GM19452 (cell line): ENCODE measurements at regions not wholly inside any gene's neighbourhood (a gene's known extent, or its start where the extent isn't known, plus 50 kb on each side); places are given as distances from the start of the nearest gene placed in this dataset.
"Not testable (repeated sequence)": the region's sequence is repeated elsewhere in the genome, so short reads cannot be mapped to it uniquely, and the experiment has no call there.

ENCODE experiments used
- ATAC-seq: cut with Tn5 transposase; IDR thresholded peaks from one replicate; pipeline ENCODE4 v1.9.1; 2021; ENCODE audit not compliant: unreplicated experiment

DNA sequence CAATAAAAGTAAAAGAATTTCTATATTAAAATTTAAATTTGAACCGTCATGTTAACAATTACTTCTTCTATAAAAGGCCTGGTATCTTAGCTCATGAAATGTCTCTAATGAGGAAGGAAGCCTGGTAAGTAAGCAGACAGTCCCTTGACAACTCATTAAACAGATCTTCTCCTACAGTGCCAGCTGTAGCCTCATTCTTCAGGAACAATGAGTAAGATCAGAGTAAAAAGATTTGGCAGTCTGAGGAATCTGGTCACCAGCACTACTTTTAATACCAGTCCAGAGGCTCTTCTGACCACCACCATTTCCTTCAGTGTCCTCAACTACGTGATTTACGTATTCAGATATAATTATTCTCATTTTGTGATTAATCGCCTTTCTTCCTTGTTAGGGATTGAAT is 955.0 kb upstream of the ALCAM start:
- no peak for ATAC-seq

DNA sequence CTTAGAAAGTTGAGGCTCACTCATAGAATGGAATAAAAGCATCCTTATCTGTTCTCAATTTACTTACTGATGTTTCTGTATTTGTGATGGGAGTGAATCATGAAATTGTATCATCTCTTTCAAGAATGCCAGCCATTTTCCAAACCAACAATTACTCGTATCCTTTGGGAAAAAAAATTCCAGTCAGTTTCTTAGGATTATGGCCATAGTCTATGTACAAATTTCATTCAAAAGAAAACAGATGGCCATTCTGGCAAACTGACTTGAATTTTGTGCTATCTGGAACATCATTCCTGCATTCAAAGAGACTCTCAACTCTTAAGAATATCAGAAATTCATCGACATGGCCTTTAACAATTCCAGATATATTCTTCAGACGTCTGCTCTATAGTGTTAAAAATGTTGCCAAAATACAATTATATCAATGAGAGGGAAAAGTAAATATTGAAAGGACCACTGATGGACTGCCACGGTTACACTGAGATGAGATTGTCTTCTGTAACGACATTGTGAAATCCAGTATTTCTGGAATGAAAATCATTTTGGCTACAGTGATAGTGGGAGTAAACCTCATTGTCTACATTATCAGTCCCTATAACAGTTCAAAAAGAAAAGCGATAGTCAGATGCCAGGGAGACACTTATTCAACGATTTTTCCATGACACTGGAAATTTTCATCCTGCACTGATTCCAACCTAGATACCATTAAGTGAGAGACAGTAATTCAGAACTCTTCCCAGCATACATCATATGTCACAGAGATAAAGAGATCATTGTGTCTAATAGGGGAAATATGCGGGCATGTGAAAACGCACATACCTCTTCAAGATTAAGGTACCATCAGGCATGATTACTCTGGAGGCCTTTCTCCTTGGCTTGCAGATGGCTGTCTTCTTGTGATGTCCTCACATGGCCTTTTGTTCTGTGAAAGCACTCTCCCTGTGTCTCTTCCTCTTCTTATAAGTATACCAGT is 953.8 kb upstream of the ALCAM start:
- no peak for ATAC-seq

GRCh38 chr3:104428337-104428925 is 938.3 kb upstream of the ALCAM start:
- no peak for ATAC-seq

- no peak for ATAC-seq
These were observed 937.0 kb upstream of the ALCAM start for GRCh38 chr3:104429727-104430126.

GRCh38 chr3:104436506-104436905 is 930.2 kb upstream of the ALCAM start:
- no peak for ATAC-seq

DNA sequence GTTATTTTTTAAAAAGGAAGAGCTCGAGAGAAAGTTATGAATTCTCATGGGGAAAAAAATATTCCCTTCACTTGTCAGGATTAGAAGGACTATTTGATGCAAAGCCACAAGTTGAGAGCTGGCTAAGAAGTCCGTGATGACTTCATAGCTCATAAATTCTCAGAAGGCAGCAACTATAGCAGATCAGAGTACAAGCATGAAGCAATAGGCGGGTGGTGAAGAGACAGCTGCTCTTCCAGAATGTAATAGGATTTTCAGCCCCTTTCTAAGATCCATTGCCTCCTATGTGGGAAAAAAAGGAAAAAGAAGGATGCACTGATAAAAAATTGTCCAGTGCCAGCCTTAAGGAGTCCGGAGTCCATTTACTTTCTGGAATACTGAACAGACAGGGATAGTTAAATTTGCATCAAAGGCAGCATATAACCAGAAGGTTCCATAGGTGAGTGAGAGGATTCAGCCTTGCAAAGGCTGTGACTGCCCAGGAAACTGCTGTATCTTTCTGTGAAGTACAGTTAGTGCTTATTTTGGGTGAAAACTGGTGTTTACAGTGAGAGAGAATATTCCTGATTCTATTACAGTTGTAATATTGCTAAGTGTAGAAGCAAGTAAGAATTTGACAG is 929.5 kb upstream of the ALCAM start:
- no peak for ATAC-seq

DNA sequence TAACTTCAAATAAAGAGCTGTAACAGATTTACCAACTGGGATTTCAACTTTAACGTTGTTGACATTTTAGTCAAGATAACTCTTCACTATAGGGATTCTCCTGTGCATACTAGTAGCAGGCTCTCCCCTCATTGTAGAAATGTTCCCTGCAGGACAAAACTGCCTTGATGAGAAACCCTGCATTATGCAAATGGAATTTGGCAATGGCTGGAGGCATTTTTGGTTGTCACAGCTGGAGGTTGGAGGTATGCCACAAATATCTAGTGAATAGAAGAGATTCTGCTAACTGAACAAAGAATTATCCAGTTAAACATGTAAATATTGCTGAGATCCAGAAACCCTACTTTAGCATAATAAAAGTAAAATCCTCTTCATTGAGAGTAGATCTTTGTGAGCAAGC is 928.8 kb upstream of the ALCAM start:
- no peak for ATAC-seq

GRCh38 chr3:104438706-104439105 is 928.0 kb upstream of the ALCAM start:
- ATAC-seq, result no peak

GRCh38 chr3:104445252-104445919 is 921.3 kb upstream of the ALCAM start:
- not testable (repeated sequence) for ATAC-seq

GRCh38 chr3:104447681-104448080 is 919.0 kb upstream of the ALCAM start:
- no peak for ATAC-seq

DNA sequence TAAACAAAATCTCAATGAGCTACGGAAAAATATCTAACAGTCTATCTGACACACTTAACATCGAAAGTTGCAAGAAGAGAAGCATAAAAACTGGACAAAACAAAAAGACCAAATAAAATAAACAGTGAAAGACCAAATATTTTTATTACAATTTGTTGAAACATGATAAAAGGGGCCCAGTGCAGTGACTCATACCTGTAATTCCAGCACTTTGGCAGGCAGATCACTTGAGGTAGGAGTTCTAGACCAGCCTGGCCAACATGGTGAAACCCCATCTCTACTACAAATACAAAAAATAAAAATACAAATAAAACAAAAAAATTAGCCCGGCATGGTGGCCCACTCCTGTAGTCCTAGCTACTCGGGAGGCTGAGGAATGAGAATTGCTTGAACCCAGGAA is 914.0 kb upstream of the ALCAM start:
- no peak for ATAC-seq

DNA sequence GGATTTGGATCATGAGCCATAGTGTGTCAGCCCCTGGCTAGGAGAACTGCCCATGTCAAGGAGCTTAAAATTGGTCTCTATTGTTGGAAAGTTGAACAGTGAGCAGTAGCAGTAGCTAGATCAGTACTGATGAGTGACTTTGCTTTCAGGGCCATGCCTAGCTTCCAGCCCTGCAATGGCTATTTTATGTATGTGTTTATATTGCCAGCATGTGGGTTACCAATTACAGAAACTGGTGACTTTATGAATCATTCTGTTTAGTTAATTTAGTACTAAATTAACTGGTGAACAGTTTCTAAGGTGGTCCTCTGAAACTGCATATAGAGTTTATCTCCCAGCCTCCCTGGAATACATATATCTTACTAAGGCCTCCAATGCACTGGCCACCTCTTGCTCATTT is 908.1 kb upstream of the ALCAM start:
- no peak for ATAC-seq

- ATAC-seq, result peak; percentile 55
These were observed 906.0 kb upstream of the ALCAM start for GRCh38 chr3:104460477-104461406.

GRCh38 chr3:104461431-104461830 is 905.3 kb upstream of the ALCAM start:
- no peak for ATAC-seq

- ATAC-seq, result no peak
These were observed 894.5 kb upstream of the ALCAM start for GRCh38 chr3:104472221-104472620.

DNA sequence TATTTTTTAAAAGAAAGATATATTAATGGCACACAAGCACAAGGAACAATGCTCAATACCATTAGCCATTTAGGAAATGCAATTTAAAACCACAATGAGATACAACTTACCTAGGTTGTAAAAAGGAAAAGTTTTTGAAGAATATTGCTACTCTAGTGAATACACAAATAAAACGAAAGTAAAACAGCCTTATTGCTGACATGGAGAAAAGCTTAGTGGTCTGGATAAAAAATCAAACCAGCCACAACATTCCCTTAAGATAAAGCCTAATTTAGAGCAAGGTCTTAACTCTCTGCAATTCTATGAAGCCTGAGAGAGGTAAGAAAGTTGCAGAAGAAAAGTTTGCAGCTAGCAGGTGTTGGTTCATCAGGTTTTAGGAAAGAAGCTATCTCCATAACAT is 892.7 kb upstream of the ALCAM start:
- ATAC-seq, result no peak

GRCh38 chr3:104503022-104503421 is 863.7 kb upstream of the ALCAM start:
- ATAC-seq, result no peak

GRCh38 chr3:104510131-104510849 is 856.4 kb upstream of the ALCAM start:
- ATAC-seq, result no peak

DNA sequence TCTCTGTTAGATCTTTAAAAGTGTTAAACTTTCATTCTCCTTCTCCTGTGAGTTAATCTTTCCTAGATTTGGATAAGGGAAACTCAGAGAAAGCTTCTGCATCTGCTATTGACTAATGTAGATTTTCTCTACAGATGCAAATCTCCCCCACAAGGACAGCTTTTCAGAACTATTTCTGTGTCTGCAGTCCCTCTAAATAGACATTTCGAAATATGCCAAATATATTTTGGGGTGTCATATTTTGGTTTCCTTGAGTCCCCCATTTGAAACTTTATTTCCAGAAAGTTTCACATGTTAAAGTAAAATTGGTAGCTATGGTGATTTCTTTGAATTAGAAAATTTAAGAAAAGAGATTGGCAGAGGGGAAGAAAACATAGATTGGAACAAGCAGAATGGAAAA is 852.3 kb upstream of the ALCAM start:
- no peak for ATAC-seq

GRCh38 chr3:104514776-104515175 is 851.9 kb upstream of the ALCAM start:
- ATAC-seq, result no peak
